ENCODE measurements at regions not wholly inside any gene's neighbourhood (a gene's known extent, or its start where the extent isn't known, plus 50 kb on each side); places are given as distances from the start of the nearest gene placed in this dataset.
"Not testable (repeated sequence)": the region's sequence is repeated elsewhere in the genome, so short reads cannot be mapped to it uniquely, and the experiment has no call there.

DNA sequence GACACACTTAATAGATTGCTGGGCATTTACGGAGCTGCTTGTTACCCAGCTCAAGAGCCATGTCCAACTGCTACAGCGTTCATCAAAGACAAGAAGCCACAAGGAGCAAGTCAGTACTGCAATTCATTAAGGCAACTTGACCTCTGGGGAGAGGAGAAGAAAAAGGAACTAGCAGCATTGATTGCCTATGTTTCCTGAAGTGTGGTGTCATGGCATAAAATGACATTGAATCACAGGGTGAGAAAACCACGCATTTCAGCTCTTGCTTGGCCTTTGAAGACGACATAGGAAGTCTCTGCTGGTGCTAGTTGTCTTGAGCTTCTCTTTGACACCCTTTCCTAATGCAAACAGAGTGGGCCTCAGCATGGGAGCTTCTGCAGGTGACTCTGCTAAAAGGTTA lies 139.1 kb downstream of the CDH26 start:
- DNase-seq = no peak

DNA sequence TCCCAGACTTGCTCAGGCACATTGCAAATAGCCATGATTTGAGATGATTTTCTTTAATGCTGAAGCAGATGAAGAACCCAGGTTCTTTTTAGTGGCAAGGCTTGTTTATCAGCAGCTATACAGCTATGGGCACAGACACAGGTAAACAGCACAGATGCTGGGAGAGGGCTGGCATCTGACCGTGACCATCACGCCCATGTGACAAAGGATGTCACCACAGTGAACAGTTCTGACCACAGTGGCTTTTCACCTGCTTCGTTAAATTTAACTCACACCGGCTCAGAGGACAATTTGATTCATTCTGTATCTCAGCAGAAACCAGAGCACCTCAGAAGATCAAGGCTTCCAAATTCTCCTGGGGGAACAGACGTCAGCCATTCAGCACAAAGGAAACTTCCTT lies 142.6 kb downstream of the CDH26 start:
- no peak for DNase-seq

DNA sequence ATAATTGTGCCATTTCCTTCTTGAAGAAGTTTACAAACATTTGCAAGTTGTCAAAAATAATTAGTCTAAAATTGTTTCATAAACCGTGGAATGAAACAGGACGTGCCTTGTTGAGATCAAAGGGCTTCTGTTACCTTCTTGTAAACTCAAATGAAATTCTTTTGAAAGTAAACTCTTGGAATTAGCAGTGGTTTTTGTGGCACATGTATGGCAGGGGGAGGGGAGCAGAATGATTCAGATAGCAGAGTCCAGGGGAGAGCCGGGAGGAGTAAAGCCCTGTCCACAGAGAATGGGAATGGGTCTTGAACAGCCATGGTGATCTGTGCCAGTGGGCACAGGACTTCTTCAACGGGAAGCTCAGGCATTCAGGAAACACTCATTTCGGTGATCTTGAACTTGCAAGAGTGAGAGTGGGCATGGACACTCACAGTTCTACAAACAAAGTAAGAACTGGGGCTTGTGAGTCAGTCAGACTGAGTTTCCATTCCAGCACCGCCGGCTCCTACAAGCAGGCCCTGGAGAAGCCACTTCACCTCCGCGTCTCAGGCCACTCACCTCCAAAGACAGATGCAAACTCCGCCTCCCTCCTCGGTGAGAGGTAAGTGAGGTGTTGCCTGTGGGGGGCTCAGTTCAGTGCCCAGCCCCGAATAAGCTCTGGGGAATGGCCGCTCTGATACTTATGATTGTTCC lies 143.1 kb downstream of the CDH26 start:
- DNase-seq = no peak

DNA sequence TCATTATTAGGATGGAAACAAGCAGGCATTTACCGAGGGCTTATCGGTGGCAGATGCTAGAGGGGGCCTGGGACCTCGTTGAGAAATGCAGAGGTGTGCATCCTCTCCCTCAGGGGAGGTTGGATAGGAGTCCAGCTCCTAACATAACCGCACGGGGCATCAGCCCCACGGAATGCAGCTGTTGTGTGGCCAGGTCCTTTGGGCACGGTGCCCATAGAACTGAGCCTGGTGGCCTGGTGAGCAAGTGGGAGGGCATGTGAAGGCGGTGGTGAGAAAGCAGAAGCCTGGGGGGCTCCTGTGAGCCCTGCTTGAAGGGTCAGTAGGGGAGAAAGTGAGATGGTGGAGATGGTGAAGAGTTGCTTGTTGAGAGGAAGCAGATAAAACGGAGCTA lies 143.7 kb downstream of the CDH26 start:
- DNase-seq = no peak

DNA sequence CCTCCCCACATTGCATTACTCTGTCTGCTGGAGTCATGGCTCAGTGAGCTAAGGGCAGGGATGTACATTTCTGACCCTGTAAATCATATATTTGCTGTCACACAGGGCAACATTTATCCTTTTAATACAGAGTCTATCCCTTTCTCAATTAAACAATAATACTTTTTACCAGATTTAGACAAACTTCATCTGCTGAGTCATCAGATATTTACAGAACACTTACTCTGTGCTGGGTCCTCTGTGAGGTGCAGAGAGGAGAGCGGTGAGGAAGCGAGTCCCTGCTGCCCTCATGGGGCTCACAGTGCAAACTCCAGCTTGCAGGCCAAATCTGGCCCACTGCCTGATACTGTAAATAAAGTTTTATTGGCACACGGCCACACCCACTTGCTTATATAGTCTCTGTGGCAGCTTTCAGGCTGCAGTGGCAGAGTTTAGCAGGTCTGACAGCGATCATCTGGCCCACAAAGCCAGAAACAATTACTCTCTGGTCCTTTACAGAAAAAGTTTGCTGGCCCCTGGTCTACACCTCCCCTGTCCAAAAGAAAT lies 144.5 kb downstream of the CDH26 start:
- no peak for DNase-seq

DNA sequence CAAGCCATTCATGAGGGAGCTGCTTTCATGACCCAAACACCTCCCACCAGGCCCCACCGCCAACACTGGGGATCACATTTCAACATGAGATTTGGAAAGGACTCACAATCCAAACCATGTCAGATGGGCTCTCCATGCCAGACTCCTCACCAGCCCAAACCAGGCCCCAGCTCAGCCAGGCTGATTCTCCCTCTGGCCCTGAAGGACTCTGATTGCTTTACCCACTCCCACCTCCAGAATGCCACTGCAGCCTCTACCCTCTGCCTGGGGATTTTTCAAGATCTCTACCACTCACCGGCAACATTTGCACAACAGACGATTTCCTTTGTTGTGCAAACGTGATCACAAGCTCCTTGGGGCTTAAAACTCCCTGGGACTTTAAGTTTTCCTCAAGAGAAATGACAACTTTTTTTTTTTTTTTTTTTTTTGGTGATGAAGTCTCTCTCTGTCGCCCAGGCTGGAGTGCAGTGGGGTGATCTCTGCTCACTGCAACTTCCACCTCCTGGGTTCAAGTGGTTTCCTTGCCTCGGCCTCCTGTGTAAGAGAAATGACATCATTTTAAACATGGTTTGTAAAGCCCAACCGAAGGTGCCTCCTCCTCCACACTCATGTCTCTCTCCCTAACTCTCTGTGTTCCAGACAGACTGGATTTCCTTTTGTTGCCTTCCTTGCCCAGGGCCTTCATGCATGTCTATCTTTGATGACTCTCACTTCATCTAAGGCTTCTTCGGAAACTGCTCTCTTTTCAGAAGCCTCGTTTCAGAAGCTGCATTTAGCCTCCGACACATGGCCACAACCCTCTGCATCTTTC lies 147.0 kb downstream of the CDH26 start:
- DNase-seq = no peak

DNA sequence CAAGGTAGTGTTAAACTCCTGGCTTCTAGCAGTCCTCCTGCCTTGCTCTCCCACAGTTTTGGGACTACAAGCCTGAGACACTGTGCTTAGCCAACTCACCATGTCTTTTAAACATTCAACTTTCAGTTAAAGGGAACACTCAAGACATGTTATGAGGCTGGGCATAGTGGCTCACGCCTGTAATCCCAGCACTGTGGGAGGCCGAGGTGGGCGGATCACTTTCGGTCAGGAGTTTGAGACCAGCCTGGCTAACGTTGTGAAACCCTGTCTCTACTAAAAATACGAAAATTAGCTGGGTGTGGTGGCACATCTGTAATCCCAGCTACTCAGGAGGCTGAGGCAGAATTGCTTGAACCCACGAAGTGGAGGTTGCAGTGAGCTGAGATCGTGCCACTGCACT lies 148.0 kb downstream of the CDH26 start:
- not testable (repeated sequence) for DNase-seq

DNA sequence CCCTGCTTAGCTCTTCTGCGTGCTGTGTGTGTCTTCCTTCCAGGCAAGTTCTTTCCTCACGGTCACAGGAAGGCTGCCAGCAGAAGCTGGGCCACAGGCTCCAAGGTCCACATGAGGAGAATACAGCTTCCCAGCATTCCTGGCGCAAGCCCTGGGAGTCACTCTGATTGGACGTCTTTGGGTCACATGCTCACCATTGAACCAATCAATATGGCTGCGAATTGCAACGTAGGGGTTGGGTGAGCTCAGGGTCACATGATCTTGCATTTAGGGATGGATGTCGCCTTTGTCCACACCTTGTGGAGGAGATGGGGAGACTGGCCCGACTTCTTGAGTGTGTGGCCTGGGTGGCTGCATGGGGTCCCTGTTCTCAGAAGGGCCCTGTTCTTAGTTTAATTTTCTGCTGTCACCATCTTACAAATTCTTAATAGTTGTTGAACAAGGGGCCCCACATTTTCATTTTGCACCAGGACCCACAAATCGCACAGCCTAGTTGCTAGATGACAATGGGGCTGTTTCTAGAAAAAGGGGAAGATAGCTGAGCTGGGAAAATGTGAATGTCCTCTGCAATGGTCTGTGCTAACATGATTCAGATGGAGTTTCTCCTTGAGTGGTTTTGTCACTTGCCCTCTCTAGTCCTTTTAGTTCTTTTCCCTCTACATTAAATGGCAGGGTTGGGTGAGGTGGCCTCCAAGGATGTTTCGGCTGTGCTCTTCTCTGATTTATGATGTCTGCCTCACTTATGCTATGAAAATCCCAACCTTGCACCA lies 149.6 kb downstream of the CDH26 start:
- DNase-seq = no peak

DNA sequence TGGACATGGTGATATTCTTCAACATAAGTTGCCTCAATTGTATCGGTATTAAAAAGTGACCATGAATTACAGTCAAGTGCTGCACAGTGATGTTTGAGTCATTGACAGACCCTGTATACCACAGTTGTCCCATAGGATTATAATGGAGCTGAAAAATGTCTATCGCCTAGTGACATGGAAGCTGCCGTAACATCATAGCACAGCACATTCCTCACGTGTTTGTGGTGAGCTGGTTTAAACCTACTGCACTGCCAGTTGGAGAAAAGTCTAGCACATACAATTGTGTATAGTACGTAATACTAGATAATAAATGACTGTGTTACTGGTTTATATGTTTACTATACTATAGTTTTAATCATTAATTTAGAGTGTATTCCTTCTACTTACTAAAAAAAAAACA lies 150.2 kb downstream of the CDH26 start:
- no peak for DNase-seq

DNA sequence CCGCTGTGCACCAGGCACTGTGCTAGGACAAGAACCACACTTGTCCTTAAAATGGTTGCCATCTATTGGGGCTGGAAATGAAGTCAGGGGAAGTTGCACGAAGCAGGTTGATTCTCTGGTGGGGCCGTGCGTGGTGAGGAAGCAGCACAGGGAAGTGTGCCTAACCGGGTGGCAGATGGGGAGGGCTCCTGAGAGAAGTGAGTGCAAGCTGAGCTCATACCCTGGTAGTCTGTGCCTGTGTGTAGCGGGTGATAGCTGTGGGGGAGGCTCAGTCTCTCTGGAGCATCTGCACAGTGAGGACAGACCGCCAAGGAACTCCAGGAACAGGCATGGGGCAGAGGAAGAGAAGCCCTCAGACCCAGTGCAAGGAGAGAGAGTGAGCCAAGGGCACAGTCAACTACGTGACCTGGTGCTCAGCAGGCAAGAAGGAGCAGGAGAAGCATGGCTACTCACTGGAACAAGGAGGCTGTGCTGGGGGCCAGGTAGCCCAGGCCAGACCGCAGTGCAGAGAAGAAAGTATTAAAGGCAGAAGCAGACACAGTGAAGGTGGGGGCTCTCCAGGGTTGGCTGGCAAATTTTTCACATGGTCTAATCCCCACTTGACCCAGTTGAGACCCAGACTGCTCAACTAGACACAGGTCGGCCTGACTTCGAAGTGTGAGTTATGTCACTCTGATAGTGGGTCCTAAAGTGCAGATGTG lies 155.0 kb downstream of the CDH26 start:
- DNase-seq = no peak

DNA sequence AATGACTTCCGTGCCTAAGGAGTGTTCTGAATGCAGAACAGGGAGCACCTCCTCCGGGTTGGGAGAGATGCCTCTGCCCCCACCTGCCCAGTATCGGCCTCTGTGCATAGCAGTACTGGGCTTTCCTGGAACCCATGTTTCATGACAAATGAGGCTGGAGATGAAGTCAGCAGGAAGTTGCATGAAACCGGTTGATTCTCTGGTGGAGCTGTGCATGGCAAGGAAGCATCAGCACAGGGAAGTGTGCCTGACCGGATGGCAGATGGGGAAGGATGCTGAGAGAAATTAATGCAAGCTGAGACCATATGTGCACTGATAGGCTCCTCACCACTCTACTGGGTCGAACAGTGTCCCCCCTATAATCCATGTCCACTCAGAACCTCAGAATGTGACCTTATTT lies 155.5 kb downstream of the CDH26 start:
- no peak for DNase-seq

DNA sequence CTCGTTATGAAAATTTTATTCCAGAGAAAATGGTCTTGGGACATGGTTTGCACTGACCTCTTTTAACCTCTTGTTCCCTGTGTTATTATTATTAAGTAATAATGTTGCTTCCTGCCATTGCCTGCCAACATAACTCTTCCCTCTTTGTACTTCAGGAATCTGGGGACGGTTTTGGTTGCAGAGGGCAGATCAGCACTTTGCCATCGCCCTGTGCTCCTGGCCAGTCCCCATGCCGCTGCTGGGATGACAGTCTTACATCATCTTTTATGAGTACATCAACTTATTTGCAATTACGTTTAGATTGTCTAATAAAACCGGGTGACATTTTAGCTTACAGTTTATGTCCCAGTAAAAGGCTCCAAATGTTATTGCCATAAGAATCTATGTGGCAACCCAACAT lies 157.2 kb downstream of the CDH26 start:
- DNase-seq = no peak

DNA sequence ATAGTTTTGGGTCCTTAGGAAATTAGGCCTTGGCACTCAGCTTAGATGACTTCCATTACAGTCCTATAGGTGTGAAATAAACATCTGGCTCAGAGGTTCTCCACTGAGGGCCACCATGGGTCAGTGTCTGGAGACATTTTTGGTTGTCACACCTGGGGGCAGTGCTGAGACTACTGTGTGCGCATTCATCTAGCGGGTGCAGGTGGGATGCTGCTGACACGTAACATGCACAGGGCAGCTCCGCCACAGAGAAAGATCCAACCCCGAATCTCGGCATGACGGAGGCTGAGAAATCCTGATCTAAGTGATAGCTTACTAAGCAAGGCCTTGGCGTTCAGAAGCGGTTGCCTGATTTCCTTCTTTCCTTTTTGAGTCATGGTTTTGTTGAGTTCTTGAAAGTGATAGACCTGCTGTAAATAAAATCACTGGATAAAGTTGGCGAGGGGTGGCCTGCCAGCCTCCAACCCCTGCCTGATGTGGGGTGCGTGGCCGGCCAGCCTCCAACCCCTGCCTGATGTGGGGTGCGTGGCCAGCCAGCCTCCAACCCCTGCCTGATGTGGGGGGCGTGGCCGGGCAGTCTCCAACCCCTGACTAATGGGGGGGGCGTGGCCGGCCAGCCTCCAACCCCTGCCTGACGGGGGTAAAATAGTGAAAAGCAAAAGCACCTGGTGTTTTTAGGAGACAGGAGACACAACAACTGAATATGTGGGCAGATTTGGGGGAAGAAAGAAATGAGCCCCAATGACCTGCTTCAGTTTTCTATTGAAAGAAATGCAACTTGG lies 158.1 kb downstream of the CDH26 start:
- DNase-seq = no peak

DNA sequence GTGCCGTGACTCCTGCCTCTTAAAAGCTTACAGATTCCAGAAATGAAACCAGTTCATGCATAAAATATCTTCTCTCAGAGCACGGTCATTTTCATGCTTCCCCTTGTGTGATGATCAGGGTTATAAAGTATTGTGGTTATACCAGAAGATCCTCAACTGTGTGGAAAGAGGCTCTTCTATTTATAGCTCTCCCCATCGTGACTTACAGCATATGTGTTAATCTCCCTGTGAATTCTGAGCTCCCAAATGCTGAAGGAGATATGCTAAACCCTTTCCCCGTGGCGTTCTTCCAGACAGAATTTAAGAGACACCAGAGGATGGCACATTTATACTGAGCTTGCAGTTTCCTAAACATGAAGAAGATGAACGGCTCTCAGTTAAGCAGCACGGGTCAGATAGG lies 158.8 kb downstream of the CDH26 start:
- no peak for DNase-seq

DNA sequence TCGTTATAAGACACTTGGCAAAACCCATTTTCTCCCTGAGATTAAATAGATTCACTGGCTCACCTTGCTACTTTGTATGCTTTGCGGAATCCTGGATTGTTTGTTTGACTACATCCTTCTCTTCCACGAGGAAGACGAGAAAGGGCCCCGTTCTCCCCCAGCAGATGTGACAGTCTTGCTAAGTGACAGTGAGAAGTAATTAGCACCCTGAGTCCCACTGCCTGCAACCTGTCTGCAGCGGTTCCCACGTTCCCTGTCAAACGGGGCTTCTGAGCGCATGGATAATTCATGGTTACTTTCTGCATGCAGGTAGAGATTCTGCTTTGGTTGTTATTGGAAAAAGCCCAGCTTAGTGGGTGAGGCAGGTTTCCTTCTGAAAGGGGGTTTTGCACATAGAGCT lies 163.7 kb downstream of the CDH26 start:
- no peak for DNase-seq

DNA sequence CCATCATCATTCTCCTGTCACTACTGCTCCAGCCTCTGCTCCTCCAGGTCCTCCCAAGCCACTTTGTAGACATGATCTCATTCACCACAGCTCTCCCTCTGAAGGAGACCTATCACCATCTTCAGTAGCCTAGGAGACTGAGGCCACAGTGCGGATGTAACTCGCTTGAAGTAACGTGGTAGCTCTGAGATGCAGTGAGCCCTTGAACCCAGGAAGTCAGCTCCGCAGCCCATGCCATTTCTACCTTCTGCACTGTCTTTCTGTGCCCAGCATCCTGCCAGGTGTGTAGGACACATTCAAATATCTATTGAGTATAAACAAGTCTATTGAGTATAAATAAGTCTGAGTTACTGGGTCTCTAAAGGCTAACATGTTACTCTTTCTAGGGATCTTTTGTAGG lies 164.4 kb downstream of the CDH26 start:
- no peak for DNase-seq

DNA sequence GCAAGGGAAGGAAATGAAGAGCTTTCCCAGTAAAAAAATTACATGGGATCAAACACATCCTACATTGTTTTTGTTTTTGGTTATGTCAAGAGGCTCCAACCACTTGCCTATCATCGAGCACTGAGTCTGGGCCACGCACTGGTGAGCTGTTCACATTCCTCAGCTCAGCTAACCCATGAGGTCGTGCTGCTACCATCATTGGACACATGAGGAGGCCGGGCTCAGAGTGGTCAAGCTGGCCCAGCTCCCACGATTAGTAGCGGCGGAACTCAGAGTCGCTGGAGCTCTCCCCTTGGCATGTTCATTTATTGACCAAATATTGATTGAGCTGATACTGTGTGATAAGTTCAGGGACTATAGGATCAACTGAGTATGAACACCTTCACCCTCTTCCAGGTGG lies 164.9 kb downstream of the CDH26 start:
- no peak for DNase-seq

DNA sequence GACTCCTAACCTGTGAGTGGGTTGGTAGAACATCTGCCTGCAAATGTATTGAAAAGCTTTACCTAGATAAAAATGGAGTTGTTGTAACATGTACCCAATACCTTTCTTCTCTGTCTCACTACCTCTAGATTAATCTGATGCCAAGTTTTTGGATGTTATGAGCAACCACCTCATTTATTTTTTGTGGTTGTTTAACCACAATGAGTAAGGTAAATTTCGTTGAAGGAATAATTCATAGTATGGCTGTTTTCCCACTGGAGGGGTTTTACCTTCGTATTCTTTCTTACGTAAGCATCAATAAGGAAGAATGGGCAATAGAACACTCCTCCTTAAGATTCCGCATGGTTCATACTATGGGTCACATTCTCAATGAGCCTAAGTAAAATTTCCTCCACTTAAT lies 165.4 kb downstream of the CDH26 start:
- DNase-seq = no peak

DNA sequence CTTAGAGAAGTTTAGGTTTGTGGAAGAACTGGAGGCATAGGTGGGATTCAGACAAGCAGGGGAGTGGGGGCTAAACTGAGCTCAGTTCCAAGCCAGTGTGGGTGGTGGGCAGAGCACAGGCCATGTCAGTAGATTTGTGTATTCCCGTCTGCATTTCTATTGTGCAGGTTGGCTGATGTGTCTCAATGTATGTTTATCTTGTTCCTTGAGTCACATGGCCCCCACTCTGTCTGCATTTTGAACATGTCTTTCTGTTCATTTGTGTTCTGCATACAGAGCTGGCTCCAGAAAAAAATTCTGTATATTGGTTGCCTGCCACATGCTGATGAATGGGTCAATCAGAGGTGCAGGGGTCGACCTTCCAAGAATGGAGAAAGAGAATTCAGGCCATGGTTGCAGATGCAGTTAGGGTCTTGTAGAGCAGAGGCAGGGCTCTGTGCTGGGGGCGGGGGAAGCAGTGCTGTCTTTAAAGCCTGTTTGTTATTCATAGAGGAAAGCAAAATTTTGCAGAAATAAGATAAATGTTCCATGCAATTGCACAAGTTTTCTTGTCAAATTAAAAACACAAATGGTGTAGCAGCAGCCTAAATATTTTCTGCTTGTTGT lies 166.7 kb downstream of the CDH26 start:
- no peak for DNase-seq

DNA sequence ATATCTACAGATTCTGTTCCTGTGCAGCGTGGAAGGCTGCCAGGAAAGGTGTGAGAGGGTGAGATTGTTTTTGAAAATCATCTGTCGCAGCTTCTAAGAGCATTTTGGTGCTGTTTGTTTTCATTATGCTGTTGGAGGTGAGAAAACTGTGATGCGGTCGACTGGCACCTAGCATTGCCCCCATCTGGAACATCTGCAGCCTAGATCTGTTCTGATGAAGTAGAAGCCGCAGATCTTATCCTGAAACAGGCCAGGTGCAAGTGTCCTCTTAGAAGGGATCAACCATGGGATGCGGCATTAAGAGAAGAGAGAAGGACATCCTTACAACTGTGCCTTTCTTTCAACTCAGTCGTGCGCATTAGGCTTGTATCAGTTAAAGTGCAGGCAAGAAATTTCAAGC lies 167.3 kb downstream of the CDH26 start:
- DNase-seq = no peak

DNA sequence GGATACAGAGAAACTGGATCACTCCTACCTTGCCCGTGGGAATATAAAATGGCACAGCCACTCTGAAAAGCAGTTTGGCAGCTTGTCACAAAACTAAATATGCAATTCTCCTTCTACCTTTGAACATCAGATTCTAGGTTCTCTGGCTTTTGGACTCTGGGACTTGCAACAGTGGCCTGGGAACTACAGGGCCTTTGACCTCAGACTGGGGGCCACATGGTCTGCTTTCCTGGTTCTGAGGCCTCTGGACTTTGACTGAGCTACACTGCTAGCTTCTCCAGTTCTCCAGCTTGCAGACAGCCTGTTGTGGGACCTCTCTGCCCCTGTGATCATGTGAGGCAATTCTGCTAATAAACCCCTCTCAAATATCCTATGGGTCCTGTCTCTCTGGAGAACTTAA lies 168.8 kb downstream of the CDH26 start:
- DNase-seq = no peak

DNA sequence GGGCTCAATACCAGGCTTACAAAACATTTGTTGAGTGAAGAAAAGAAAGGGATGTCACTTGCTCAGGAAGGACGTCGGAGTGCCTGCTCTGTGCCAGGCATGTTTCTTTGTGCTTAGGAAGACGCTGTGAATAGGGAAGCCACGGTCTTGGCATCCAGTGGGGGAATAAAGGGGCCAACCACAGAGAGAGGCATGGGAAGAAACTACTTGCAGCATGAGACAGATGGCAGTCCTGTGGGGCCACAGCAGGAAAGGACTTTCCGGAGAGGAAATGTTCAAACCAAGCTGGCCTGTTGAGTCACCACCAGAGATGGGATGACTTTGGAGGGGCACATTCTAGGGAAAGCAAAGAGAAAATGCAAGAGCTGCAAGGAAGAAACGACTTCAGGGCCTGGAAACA lies 173.2 kb downstream of the CDH26 start:
- no peak for DNase-seq
